NB4 (cell line): ENCODE measurements at regions not wholly inside any gene's neighbourhood (a gene's known extent, or its start where the extent isn't known, plus 50 kb on each side); places are given as distances from the start of the nearest gene placed in this dataset.
"Not testable (repeated sequence)": the region's sequence is repeated elsewhere in the genome, so short reads cannot be mapped to it uniquely, and the experiment has no call there.

Source experiments
- DNase-seq: peaks from one replicate; pipeline ENCODE4 v3.0.0; 2010; ENCODE audit warnings: low read depth
- H3K4me3 ChIP-seq: one replicate; pipeline ENCODE4 v1.5.1; 2011; ENCODE audit warnings: mild to moderate bottlenecking, low read depth, low read length, moderate library complexity
- CTCF ChIP-seq: IDR thresholded peaks from one replicate; pipeline ENCODE4 v1.5.1; 2012; ENCODE audit warnings: low read depth, low read length
- MAX ChIP-seq: IDR thresholded peaks from 2 replicates; pipeline ENCODE4 v1.6.1; 2011; ENCODE audit warnings: low read depth, low read length
- MYC ChIP-seq: IDR thresholded peaks from 2 replicates; pipeline ENCODE4 v1.6.1; 2011; ENCODE audit warnings: low read depth, low read length
- POLR2A ChIP-seq: IDR thresholded peaks from 2 replicates; pipeline ENCODE4 v1.6.1; 2011; ENCODE audit warnings: mild to moderate bottlenecking; ENCODE audit not compliant: insufficient read length; ENCODE audit errors: extremely low read depth

GRCh38 chr2:226088366-226088674, 688.8 kb downstream of the NYAP2 start:
- no peak overlapping the region for H3K4me3 ChIP-seq
- no peak for DNase-seq
- TF ChIP-seq POLR2A (no peak), MYC (no peak), CTCF (no peak), MAX (no peak)

GRCh38 chr2:226087505-226088365, 688.2 kb downstream of the NYAP2 start:
- DNase-seq: no peak

GRCh38 chr2:226087051-226087450, 687.5 kb downstream of the NYAP2 start:
- DNase-seq: no peak
- no peak for TF ChIP-seq MYC
- no peak for TF ChIP-seq CTCF
- no peak for TF ChIP-seq MAX
- no peak for TF ChIP-seq POLR2A

More at GRCh38 chr2:226087505-226088365, 688.2 kb downstream of the NYAP2 start:
- H3K4me3 ChIP-seq: no peak overlapping the region
- no peak for TF ChIP-seq POLR2A
- no peak for TF ChIP-seq MYC
- TF ChIP-seq CTCF: no peak
- no peak for TF ChIP-seq MAX

GRCh38 chr2:226086190-226086589, 686.7 kb downstream of the NYAP2 start:
- TF ChIP-seq POLR2A (no peak), CTCF (no peak), MYC (no peak), MAX (no peak)
- no peak for DNase-seq
- no peak overlapping the region for H3K4me3 ChIP-seq

More at GRCh38 chr2:226087051-226087450, 687.5 kb downstream of the NYAP2 start:
- H3K4me3 ChIP-seq: no peak overlapping the region

- H3K4me3 ChIP-seq, DNase-seq: not testable (repeated sequence)
Observed at GRCh38 chr2:226085425-226085824, 685.9 kb downstream of the NYAP2 start.

- DNase-seq: no peak
- H3K4me3 ChIP-seq: no peak overlapping the region
- TF ChIP-seq POLR2A (no peak), MYC (no peak), CTCF (no peak)
Observed at GRCh38 chr2:226080334-226080733, 680.8 kb downstream of the NYAP2 start.
